AG04450 (cell line): ENCODE measurements at regions not wholly inside any gene's neighbourhood (a gene's known extent, or its start where the extent isn't known, plus 50 kb on each side); places are given as distances from the start of the nearest gene placed in this dataset.

Source experiments
- CTCF ChIA-PET: fragments of 300-600, 350-600 bp; formaldehyde crosslinking; extraction: SDS; loops from one replicate; lab custom pipeline; 2022; ENCODE audit warnings: antibody characterized with exemption, inconsistent platforms; lab: Charles Lee
- POLR2A ChIA-PET: fragments of 350-600 bp; formaldehyde crosslinking; extraction: SDS; loops from one replicate; lab custom pipeline; 2021; ENCODE audit warnings: antibody characterized with exemption, inconsistent platforms; lab: Yijun Ruan, JAX
- DNase-seq: peaks from one replicate; pipeline ENCODE4 v3.0.0-alpha.2; 2011; ENCODE audit warnings: low read depth, low spot score
- H3K27ac ChIP-seq: one replicate; pipeline ENCODE4 v1.5.1; 2012; ENCODE audit warnings: low read depth, low read length, control low read depth
- H3K27me3 ChIP-seq: one replicate; pipeline ENCODE4 v1.6.0; 2012; ENCODE audit warnings: low read length; ENCODE audit not compliant: control insufficient read depth, insufficient read depth
- H3K4me3 ChIP-seq: 2 replicates; pipeline ENCODE4 v1.5.1; 2011; ENCODE audit warnings: mild to moderate bottlenecking, low read depth, low read length, control low read depth
- H3K9me3 ChIP-seq: 2 replicates; pipeline ENCODE4 v1.5.1; 2012; ENCODE audit warnings: low read length; ENCODE audit not compliant: control insufficient read depth, insufficient read depth
- CTCF ChIP-seq: IDR thresholded peaks from 2 replicates; pipeline ENCODE4 v1.5.1; 2011; ENCODE audit warnings: low read depth, low read length, control low read depth, inconsistent platforms

- ChIA-PET POLR2A (no interaction called here), CTCF (no interaction called here)
- Histone ChIP-seq H3K27me3 (no peaks in the 10 kb centered on the region), H3K27ac (no peak overlapping the region), H3K4me3 (no peak overlapping the region), H3K9me3 (no peaks in the 10 kb centered on the region)
- no peak for TF ChIP-seq CTCF
- no peak for DNase-seq
These were observed 390.7 kb downstream of the DLEU7 start for GRCh38 chr13:50452756-50453155.

- Histone ChIP-seq H3K27me3 (no peaks in the 10 kb centered on the region), H3K9me3 (no peaks in the 10 kb centered on the region), H3K4me3 (no peak overlapping the region), H3K27ac (no peak overlapping the region)
- ChIA-PET POLR2A (no interaction called here), CTCF (no interaction called here)
- DNase-seq, result no peak
- no peak for TF ChIP-seq CTCF
These were observed 390.3 kb downstream of the DLEU7 start for GRCh38 chr13:50453188-50453587.

GRCh38 chr13:50456111-50456510 is 387.4 kb downstream of the DLEU7 start:
- H3K27ac ChIP-seq, result no peak overlapping the region
- no peak overlapping the region for H3K4me3 ChIP-seq
- DNase-seq, result no peak
- POLR2A ChIA-PET, result no interaction called here
- TF ChIP-seq CTCF, result no peak
- H3K27me3 ChIP-seq, result no peaks in the 10 kb centered on the region
- no peaks in the 10 kb centered on the region for H3K9me3 ChIP-seq
- CTCF ChIA-PET, result no interaction called here

GRCh38 chr13:50457415-50458393 is 385.8 kb downstream of the DLEU7 start:
- Histone ChIP-seq H3K27ac (no peak overlapping the region), H3K9me3 (no peaks in the 10 kb centered on the region), H3K4me3 (no peak overlapping the region), H3K27me3 (no peaks in the 10 kb centered on the region)
- no peak for TF ChIP-seq CTCF
- POLR2A ChIA-PET, result interaction anchor here (0.6 kb wide), 1 partner anchor 54 kb away, joined by 3 read pairs; no protein-coding TSS in a partner anchor
- CTCF ChIA-PET, result no interaction called here
- no peak for DNase-seq

GRCh38 chr13:50459046-50459445 is 384.4 kb downstream of the DLEU7 start:
- TF ChIP-seq CTCF, result no peak

More at GRCh38 chr13:50459046-50459445, 384.4 kb downstream of the DLEU7 start:
- POLR2A ChIA-PET, result no interaction called here
- no peaks in the 10 kb centered on the region for H3K9me3 ChIP-seq
- no peak for DNase-seq
- H3K27ac ChIP-seq, result no peak overlapping the region
- CTCF ChIA-PET, result no interaction called here
- no peaks in the 10 kb centered on the region for H3K27me3 ChIP-seq
- H3K4me3 ChIP-seq, result no peak overlapping the region
